Inferior parietal cortex (tissue), 1 donor: ENCODE measurements at regions not wholly inside any gene's neighbourhood (a gene's known extent, or its start where the extent isn't known, plus 50 kb on each side); places are given as distances from the start of the nearest gene placed in this dataset.
A peak's percentile ranks its signal among the peaks of the same experiment; 100 is the strongest.
"Not testable (repeated sequence)": the region's sequence is repeated elsewhere in the genome, so short reads cannot be mapped to it uniquely, and the experiment has no call there.

ENCODE experiments used
- DNase-seq: peaks from one replicate; pipeline ENCODE4 v3.0.0-alpha.2; 2016; ENCODE audit errors: extremely low spot score

GRCh38 chr1:221567859-221568507 lies 173.9 kb downstream of the DUSP10 start:
- no peak for DNase-seq

GRCh38 chr1:221573756-221574155 lies 168.1 kb downstream of the DUSP10 start:
- no peak for DNase-seq

GRCh38 chr1:221574529-221574928 lies 167.4 kb downstream of the DUSP10 start:
- DNase-seq, result no peak

- DNase-seq, result no peak
Measured at GRCh38 chr1:221575605-221576004, 166.3 kb downstream of the DUSP10 start.

- no peak for DNase-seq
Measured at GRCh38 chr1:221576268-221576667, 165.6 kb downstream of the DUSP10 start.

GRCh38 chr1:221583465-221583864 lies 158.4 kb downstream of the DUSP10 start:
- DNase-seq, result no peak

GRCh38 chr1:221587013-221587412 lies 154.9 kb downstream of the DUSP10 start:
- not testable (repeated sequence) for DNase-seq

GRCh38 chr1:221591250-221591649 lies 150.6 kb downstream of the DUSP10 start:
- not testable (repeated sequence) for DNase-seq

- DNase-seq, result no peak
Measured at GRCh38 chr1:221594576-221594975, 147.3 kb downstream of the DUSP10 start.

- DNase-seq, result peak; percentile 71
Measured at GRCh38 chr1:221598122-221598521, 143.8 kb downstream of the DUSP10 start.

GRCh38 chr1:221601166-221601565 lies 140.7 kb downstream of the DUSP10 start:
- no peak for DNase-seq

- DNase-seq, result no peak
Measured at GRCh38 chr1:221602830-221603229, 139.1 kb downstream of the DUSP10 start.

- not testable (repeated sequence) for DNase-seq
Measured at GRCh38 chr1:221604390-221604789, 137.5 kb downstream of the DUSP10 start.

- no peak for DNase-seq
Measured at GRCh38 chr1:221604948-221605347, 136.9 kb downstream of the DUSP10 start.

GRCh38 chr1:221605569-221605968 lies 136.3 kb downstream of the DUSP10 start:
- no peak for DNase-seq

- DNase-seq, result no peak
Measured at GRCh38 chr1:221606256-221606655, 135.6 kb downstream of the DUSP10 start.

GRCh38 chr1:221608835-221609320 lies 133.0 kb downstream of the DUSP10 start:
- DNase-seq, result no peak

- DNase-seq, result no peak
Measured at GRCh38 chr1:221611656-221612046, 130.2 kb downstream of the DUSP10 start.

- DNase-seq, result peak; percentile 59
Measured at GRCh38 chr1:221612047-221612777, 129.7 kb downstream of the DUSP10 start.

GRCh38 chr1:221620437-221621384 lies 121.2 kb downstream of the DUSP10 start:
- DNase-seq, result no peak

GRCh38 chr1:221621683-221622082 lies 120.2 kb downstream of the DUSP10 start:
- no peak for DNase-seq

- DNase-seq, result no peak
Measured at GRCh38 chr1:221622389-221622788, 119.5 kb downstream of the DUSP10 start.
